Right lobe of liver (tissue), 4 donors: ENCODE measurements at regions not wholly inside any gene's neighbourhood (a gene's known extent, or its start where the extent isn't known, plus 50 kb on each side); places are given as distances from the start of the nearest gene placed in this dataset.

Experiments
- CTCF ChIP-seq, 4 donors: fragments of 200-600 bp in 3 of 4; fragments of 450-650 bp in 1 of 4; IDR thresholded peaks; one replicate each; pipeline versions ENCODE4 v1.5.1 to v1.8.0; 2016 to 2022; ENCODE audit warnings: antibody characterized with exemption in 4 of 4, mild to moderate bottlenecking in 2 of 4
- POLR2A ChIP-seq: fragments of 450-650 bp; IDR thresholded peaks from one replicate; pipeline ENCODE4 v1.6.1; 2017; ENCODE audit warnings: antibody characterized with exemption, mild to moderate bottlenecking
- donor health status: DM: no; HTN: no; CAD: no.
- donor health status: DM: no; HTN: no; CAD: no.
- donor health status: DM: no; HTN: yes; CAD: no.

DNA sequence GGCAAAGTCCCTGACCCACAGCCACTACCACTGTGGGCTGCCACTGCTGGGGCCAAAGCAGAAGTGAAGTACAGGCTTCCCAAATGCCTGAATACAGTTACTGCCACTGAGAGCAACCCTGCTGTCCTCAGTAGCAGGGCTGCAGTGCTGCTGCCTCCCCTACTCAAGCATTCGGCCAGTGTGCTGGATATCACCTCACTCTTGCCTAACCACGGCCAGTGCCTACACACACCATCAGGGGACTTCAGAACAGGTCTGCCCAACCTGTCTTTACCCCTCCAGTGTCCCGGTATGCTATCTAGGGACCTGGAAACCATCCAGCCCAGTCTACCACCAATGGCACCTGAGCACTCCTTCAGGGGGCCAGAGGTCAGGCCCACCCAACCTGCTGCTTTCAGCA, 261.5 kb upstream of the COL8A1 start:
- no peak for TF ChIP-seq POLR2A
- no peak for TF ChIP-seq CTCF (IDR thresholded peaks at IDR 0.05)
